Ovary (tissue), 3 donors: ENCODE measurements at regions not wholly inside any gene's neighbourhood (a gene's known extent, or its start where the extent isn't known, plus 50 kb on each side); places are given as distances from the start of the nearest gene placed in this dataset.

ENCODE experiments used
- CTCF ChIP-seq, 3 donors: fragments of 450-650 bp in 2 of 3; fragments of 200-600 bp in 1 of 3; IDR thresholded peaks; one replicate each; pipeline versions ENCODE4 v1.5.1 to v1.8.0; 2016 to 2022; ENCODE audit warnings: antibody characterized with exemption in 3 of 3, mild to moderate bottlenecking in 1 of 3
- EP300 ChIP-seq: sonication (generic); formaldehyde crosslinking; IDR thresholded peaks from one replicate; pipeline ENCODE4 v1.6.1; 2017; ENCODE audit warnings: antibody characterized with exemption
- donor health status: DM: no; HTN: no; CAD: no.

- no peak for TF ChIP-seq CTCF (IDR thresholded peaks at IDR 0.05)
- no peak for TF ChIP-seq EP300
Measured at GRCh38 chr4:20574986-20575385, 125.3 kb upstream of the PACRGL start.
